Fibroblast of pulmonary artery (primary cell): ENCODE measurements at regions not wholly inside any gene's neighbourhood (a gene's known extent, or its start where the extent isn't known, plus 50 kb on each side); places are given as distances from the start of the nearest gene placed in this dataset.

ENCODE experiments used
- DNase-seq: peaks from one replicate; pipeline ENCODE4 v3.0.0-alpha.2; 2010; ENCODE audit warnings: low read depth
- H3K4me3 ChIP-seq: replicated peaks from 2 replicates; pipeline ENCODE4 v1.5.1; 2011; ENCODE audit warnings: low read depth, mild to moderate bottlenecking, control low read depth, low read length, moderate library complexity
- TF ChIP-seq, protein P1 (sequence below): IDR thresholded peaks from 2 replicates; pipeline ENCODE4 v1.5.1; 2011; ENCODE audit warnings: mild to moderate bottlenecking, control low read depth, low read length, inconsistent platforms; ENCODE audit errors: missing control alignments

DNA sequence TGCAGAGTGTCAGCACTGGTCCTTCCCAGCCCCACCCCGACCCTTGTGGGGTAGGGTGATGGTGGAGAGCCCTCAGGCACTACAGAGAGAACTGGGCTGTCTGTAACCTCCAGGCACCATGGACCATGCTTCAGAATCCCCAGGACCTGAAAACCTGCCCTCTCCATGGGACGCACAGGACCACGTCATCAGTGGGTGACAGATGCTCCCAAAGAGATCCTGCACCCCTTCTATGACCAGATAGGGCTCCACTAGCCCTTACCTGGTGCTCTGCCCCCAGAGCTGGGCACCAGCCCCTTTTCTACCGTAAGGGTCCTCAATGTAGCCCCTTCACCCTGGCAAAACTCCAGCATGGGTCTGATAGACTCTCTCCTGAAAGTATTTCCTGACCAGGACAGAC, 165.9 kb upstream of the NECTIN1 start:
- TF ChIP-seq, protein P1, sequence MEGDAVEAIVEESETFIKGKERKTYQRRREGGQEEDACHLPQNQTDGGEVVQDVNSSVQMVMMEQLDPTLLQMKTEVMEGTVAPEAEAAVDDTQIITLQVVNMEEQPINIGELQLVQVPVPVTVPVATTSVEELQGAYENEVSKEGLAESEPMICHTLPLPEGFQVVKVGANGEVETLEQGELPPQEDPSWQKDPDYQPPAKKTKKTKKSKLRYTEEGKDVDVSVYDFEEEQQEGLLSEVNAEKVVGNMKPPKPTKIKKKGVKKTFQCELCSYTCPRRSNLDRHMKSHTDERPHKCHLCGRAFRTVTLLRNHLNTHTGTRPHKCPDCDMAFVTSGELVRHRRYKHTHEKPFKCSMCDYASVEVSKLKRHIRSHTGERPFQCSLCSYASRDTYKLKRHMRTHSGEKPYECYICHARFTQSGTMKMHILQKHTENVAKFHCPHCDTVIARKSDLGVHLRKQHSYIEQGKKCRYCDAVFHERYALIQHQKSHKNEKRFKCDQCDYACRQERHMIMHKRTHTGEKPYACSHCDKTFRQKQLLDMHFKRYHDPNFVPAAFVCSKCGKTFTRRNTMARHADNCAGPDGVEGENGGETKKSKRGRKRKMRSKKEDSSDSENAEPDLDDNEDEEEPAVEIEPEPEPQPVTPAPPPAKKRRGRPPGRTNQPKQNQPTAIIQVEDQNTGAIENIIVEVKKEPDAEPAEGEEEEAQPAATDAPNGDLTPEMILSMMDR = no peak
- H3K4me3 ChIP-seq = no peak overlapping the region
- DNase-seq = no peak

DNA sequence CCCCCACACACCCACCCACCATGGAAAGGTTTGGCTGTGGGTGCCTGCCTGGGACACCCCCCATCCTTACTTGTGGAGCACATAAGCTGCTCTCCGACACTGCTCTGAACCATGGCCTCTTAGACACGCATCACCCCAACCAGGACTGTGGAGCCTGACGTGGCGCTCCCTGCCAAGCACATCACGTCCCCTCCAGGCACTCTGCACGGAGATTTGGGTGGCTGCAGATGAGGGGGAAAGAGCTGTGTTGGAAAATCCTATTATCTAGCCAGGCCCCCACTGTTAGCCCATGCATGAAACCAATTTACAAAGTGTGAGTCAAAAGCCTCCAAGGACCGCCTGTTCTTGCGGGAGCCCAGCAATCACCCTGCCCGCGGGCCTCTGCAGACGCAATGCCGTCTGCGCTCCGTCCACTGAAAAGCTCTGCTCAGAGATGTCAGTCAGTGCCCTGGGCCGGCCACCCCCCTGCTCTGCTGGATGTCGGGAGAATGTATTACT, 163.4 kb upstream of the NECTIN1 start:
- TF ChIP-seq, protein P1 = no peak
- no peak overlapping the region for H3K4me3 ChIP-seq
- no peak for DNase-seq

DNA sequence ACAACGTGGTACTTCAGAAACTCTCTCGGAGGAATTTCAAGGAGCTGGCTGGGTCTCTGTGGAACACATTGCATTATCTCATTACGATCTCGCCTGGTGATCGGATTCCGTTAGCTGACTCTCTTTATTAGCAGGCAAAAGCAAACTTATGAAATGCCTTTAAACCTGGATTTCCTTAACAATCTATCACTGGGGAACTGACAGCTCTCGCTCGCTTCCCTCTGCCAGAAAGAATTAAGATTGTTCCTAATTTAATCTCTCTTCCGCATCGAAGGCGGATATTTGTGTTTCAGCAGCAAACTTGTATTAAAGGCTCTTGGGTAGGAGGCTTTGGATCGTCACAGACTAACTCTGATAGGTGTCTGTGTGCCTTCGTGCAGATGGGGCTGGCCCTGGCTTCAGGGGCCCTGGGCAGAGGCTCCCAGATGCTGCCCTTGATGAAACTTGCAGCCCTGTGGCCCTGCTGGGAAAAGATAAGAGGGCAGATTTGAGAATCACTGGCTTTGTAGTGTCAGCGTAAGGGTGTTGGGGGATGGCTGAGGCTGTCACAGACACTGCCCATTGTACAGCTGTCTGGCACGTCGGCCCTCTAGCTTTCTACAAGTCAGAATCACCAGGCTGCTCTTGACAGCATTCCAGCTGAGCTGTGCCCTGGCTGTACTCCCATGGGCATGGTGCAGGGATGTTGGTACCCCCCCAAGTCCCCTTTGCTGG, 162.2 kb upstream of the NECTIN1 start:
- TF ChIP-seq, protein P1 = no peak

DNA sequence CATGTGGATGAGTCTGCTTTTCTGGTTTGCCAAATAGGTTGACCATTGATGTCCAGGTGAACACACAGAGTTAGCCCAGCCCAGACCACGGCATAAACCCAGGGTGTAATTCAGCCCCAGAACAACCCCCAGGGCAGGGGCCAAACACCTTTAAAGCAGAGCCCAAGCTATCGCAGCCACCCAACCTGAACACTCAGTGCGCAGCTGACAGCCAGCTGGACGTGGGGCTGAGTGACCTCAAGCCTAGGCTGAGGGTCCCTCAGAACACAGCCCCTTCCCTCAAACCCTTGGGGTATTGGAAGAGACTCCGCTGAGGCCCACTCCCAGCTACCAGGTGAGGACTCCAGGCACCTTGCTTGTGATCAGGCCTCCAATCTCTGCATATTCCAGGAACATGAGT, 161.5 kb upstream of the NECTIN1 start:
- no peak for DNase-seq
- H3K4me3 ChIP-seq = no peak overlapping the region
- TF ChIP-seq, protein P1 = no peak

More for the DNA sequence above, 162.2 kb upstream of the NECTIN1 start:
- DNase-seq = no peak
- H3K4me3 ChIP-seq = no peak overlapping the region

DNA sequence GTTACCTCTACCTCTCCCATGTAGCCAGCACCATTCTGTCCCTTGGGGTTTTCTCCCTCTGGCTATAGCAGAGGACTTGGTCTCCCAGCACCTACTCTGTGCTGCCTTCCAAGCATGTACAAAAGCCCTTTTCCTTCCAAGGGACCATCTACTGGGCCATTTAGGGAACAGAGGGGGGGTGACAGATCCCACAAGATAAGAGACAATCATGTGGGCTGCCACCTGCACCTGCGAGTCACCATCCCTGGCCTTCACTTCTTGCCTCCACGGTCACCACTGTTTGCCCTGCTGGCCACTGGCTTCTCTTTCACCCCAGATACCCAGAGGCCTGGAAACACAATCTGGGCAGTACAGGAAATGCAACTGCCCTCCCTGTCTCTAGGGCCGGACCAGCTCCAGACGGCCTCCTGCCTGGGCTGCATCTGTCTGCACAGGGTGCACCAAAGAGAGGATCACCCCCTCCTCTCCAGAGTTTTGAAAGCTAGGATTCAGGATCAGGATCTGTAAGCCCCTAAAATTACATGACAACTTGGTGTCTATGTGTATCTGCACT, 160.8 kb upstream of the NECTIN1 start:
- TF ChIP-seq, protein P1 = no peak
- no peak overlapping the region for H3K4me3 ChIP-seq
- DNase-seq = no peak

DNA sequence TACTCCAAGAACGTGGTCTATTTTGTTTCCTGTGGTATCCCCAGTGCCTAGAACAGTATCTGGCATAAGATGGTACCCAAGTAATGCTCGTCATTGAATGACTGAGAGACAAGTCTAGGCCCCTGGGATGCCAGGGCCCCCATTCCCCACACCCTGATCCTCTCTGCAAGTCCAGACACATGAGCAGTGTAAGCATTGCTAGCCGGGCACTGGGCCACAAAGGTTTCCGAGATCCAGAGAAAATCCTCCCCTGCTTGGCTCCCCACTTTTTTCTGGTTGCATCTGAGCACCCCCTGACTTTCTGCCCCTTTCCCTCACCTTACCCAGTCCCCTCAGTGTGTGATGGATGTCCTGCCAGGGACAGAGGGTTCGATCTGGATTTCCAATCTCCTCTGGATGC, 160.1 kb upstream of the NECTIN1 start:
- no peak overlapping the region for H3K4me3 ChIP-seq
- DNase-seq = no peak
- TF ChIP-seq, protein P1 = no peak
